Neutrophil (primary cell): ENCODE measurements at regions not wholly inside any gene's neighbourhood (a gene's known extent, or its start where the extent isn't known, plus 50 kb on each side); places are given as distances from the start of the nearest gene placed in this dataset.

Experiments
- H3K27ac ChIP-seq: fragments of 200-600 bp; sonication (generic); 2 replicates; pipeline ENCODE4 v1.5.1; 2016; ENCODE audit warnings: mild to moderate bottlenecking, moderate library complexity
- H3K27me3 ChIP-seq: fragments of 200-600 bp; sonication (generic); 2 replicates; pipeline ENCODE4 v1.6.0; 2016; ENCODE audit warnings: mild to moderate bottlenecking
- H3K36me3 ChIP-seq: fragments of 200-600 bp; sonication (generic); 2 replicates; pipeline ENCODE4 v1.5.1; 2017
- H3K4me1 ChIP-seq, 2 experiments: fragments of 200-600 bp in 1 of 2; sonication (generic) in 1 of 2; 1 replicate in 1 of 2; 2 replicates in 1 of 2; pipeline versions ENCODE4 v1.5.1 to v1.6.1; 2013 to 2016; ENCODE audit warnings: low read depth in 1 of 2, low read length in 1 of 2, mild to moderate bottlenecking in 1 of 2, moderate library complexity in 1 of 2; ENCODE audit not compliant: control insufficient read depth in 1 of 2, insufficient read depth in 1 of 2
- H3K4me3 ChIP-seq, 2 experiments: fragments of 200-600 bp in 1 of 2; sonication (generic) in 1 of 2; 1 replicate in 1 of 2; 2 replicates in 1 of 2; pipeline ENCODE4 v1.5.1; 2013 to 2016; ENCODE audit warnings: low read depth in 1 of 2, low read length in 1 of 2, mild to moderate bottlenecking in 1 of 2, moderate library complexity in 1 of 2
- H3K9me3 ChIP-seq: fragments of 200-600 bp; sonication (generic); 2 replicates; pipeline ENCODE4 v1.5.1; 2016
- CTCF ChIP-seq: fragments of 200-600 bp; sonication (generic); IDR thresholded peaks from 2 replicates; pipeline ENCODE4 v1.5.1; 2016; ENCODE audit warnings: antibody characterized with exemption

GRCh38 chr10:6713716-6714115 is 133.6 kb upstream of the PRKCQ start:
- no peak for TF ChIP-seq CTCF
- no peaks in the 10 kb centered on the region for H3K4me1 ChIP-seq
- H3K27me3 ChIP-seq, result peaks cover 75% of the 10 kb centered on the region

DNA sequence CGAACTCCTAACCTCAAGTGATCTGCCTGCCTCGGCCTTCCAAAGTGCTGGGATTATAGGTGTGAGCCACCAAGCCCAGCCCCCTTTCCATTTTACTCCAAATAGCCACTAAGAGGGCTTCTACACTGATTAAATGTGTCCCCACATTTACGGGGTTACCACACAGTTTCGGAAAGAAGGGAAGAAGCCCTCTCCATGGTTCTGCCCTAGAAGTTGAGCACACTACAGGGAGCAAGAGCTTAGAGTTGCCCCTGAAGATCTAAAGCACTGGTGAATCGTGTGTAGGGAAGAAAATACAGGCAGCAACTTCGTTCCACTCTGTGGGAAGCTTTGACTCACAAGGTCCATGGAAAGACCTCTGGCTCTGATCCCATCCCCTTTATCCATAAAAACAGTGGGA is 133.0 kb upstream of the PRKCQ start:
- Histone ChIP-seq H3K4me3 (no peak overlapping the region), H3K9me3 (no peaks in the 10 kb centered on the region), H3K4me1 (no peaks in the 10 kb centered on the region), H3K27me3 (peaks cover 74% of the 10 kb centered on the region), H3K27ac (no peak overlapping the region), H3K36me3 (no peaks in the 10 kb centered on the region)
- TF ChIP-seq CTCF, result no peak

More at GRCh38 chr10:6713716-6714115, 133.6 kb upstream of the PRKCQ start:
- Histone ChIP-seq H3K4me3 (no peak overlapping the region), H3K36me3 (no peaks in the 10 kb centered on the region), H3K27ac (no peak overlapping the region), H3K9me3 (no peaks in the 10 kb centered on the region)

GRCh38 chr10:6711881-6712280 is 131.8 kb upstream of the PRKCQ start:
- no peak for TF ChIP-seq CTCF
- H3K4me3 ChIP-seq, result no peak overlapping the region
- H3K9me3 ChIP-seq, result no peaks in the 10 kb centered on the region
- no peak overlapping the region for H3K27ac ChIP-seq
- H3K27me3 ChIP-seq, result peaks cover 71% of the 10 kb centered on the region
- H3K4me1 ChIP-seq, result no peaks in the 10 kb centered on the region
- H3K36me3 ChIP-seq, result no peaks in the 10 kb centered on the region

DNA sequence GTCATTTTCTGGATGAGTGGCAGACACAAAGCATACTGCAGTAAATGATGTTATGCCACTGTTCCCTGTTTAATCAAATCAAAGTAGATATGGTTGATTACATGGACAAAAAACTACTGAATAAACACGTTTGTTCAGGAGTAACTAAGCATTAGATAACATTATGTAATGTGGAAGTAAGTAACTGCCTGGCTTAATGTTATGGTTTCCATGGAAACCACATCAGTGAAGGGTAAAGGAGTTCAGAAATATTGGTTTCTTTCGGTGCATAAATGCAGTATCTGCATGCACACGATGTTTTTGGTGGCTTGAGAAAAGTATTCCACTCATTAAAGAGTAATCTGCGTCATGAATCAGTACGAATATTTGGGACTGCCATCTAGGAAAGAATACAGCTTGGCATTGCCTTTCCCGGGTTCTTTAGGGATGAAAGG is 131.3 kb upstream of the PRKCQ start:
- peaks cover 70% of the 10 kb centered on the region for H3K27me3 ChIP-seq
- H3K36me3 ChIP-seq, result no peaks in the 10 kb centered on the region
- no peak overlapping the region for H3K4me3 ChIP-seq
- H3K9me3 ChIP-seq, result no peaks in the 10 kb centered on the region
- no peak overlapping the region for H3K27ac ChIP-seq
- no peaks in the 10 kb centered on the region for H3K4me1 ChIP-seq
- TF ChIP-seq CTCF, result no peak

- H3K36me3 ChIP-seq, result no peaks in the 10 kb centered on the region
- H3K4me1 ChIP-seq, result no peaks in the 10 kb centered on the region
- no peaks in the 10 kb centered on the region for H3K9me3 ChIP-seq
- H3K27me3 ChIP-seq, result peaks cover 62% of the 10 kb centered on the region
- TF ChIP-seq CTCF, result no peak
- no peak overlapping the region for H3K27ac ChIP-seq
- no peak overlapping the region for H3K4me3 ChIP-seq
These were observed 127.3 kb upstream of the PRKCQ start for GRCh38 chr10:6707352-6707751.

DNA sequence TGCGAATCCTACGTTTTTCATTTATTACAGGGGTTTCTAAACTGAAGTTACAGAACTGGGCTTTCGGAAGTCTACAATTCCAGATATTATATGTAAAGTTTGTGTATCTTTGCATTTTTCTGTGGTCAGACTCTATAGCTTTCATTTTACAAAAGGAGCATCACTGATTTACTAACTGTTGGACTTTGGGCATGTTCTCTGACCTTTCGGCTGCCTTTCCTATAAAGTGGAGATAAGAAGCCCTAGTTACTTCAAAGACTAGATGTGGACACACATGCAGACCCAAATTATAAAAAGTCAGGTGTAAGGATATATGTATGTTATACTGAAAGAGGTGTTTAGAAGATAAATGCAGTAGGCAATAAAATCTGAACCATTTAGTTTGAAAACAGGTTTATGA is 126.6 kb upstream of the PRKCQ start:
- H3K4me1 ChIP-seq, result no peaks in the 10 kb centered on the region
- no peak for TF ChIP-seq CTCF
- no peaks in the 10 kb centered on the region for H3K9me3 ChIP-seq
- H3K27ac ChIP-seq, result no peak overlapping the region
- H3K36me3 ChIP-seq, result no peaks in the 10 kb centered on the region
- no peak overlapping the region for H3K4me3 ChIP-seq
- peaks cover 56% of the 10 kb centered on the region for H3K27me3 ChIP-seq
